Bronchial epithelial cell (primary cell): ENCODE measurements at regions not wholly inside any gene's neighbourhood (a gene's known extent, or its start where the extent isn't known, plus 50 kb on each side); places are given as distances from the start of the nearest gene placed in this dataset.

ENCODE experiments used
- DNase-seq: peaks from one replicate; pipeline ENCODE4 v3.0.0-alpha.2; 2010; ENCODE audit warnings: low read depth
- FAIRE-seq: peaks from 2 replicates; lab custom pipeline; 2011; peaks lifted over from hg19 to GRCh38; lab: Jason Lieb, UNC
- H3K27me3 ChIP-seq: 2 replicates; pipeline ENCODE4 v1.5.1; 2011; ENCODE audit warnings: low read length; ENCODE audit not compliant: control insufficient read depth, insufficient read depth
- H3K36me3 ChIP-seq: 2 replicates; pipeline ENCODE4 v1.5.1; 2011; ENCODE audit warnings: low read length; ENCODE audit not compliant: control insufficient read depth, insufficient read depth
- H3K4me3 ChIP-seq: 2 replicates; pipeline ENCODE4 v1.5.1; 2011; ENCODE audit warnings: mild to moderate bottlenecking, low read depth, low read length, control low read depth
- TF ChIP-seq, protein P1 (sequence below): IDR thresholded peaks from 2 replicates; pipeline ENCODE4 v1.5.1; 2011; ENCODE audit warnings: mild to moderate bottlenecking, moderate library complexity, low read length, control low read depth, inconsistent platforms; ENCODE audit not compliant: insufficient read depth, severe bottlenecking

DNA sequence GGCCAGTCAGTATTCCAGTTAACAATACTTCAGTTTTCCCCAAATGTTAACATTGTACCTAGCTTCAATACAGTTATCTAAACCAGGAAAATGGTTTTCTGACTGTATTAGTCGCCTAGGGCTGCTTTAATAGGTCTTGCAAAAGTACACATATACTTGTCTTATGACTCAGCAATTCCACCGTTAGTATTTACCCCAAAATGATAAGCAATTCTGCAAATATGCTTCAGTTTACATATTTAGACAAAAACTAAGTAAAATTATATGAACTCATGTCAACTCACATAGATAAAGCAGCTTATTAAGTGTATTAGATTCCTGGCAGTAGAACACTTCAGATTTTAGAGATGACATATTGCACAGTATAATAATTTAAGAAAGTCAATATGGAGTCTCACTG lies 363.3 kb downstream of the ARL4A start:
- TF ChIP-seq, protein P1, sequence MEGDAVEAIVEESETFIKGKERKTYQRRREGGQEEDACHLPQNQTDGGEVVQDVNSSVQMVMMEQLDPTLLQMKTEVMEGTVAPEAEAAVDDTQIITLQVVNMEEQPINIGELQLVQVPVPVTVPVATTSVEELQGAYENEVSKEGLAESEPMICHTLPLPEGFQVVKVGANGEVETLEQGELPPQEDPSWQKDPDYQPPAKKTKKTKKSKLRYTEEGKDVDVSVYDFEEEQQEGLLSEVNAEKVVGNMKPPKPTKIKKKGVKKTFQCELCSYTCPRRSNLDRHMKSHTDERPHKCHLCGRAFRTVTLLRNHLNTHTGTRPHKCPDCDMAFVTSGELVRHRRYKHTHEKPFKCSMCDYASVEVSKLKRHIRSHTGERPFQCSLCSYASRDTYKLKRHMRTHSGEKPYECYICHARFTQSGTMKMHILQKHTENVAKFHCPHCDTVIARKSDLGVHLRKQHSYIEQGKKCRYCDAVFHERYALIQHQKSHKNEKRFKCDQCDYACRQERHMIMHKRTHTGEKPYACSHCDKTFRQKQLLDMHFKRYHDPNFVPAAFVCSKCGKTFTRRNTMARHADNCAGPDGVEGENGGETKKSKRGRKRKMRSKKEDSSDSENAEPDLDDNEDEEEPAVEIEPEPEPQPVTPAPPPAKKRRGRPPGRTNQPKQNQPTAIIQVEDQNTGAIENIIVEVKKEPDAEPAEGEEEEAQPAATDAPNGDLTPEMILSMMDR = no peak
- Histone ChIP-seq H3K4me3 (no peak overlapping the region), H3K36me3 (no peaks in the 10 kb centered on the region), H3K27me3 (no peaks in the 10 kb centered on the region)
- DNase-seq = peak; percentile 72
- no peak for FAIRE-seq

DNA sequence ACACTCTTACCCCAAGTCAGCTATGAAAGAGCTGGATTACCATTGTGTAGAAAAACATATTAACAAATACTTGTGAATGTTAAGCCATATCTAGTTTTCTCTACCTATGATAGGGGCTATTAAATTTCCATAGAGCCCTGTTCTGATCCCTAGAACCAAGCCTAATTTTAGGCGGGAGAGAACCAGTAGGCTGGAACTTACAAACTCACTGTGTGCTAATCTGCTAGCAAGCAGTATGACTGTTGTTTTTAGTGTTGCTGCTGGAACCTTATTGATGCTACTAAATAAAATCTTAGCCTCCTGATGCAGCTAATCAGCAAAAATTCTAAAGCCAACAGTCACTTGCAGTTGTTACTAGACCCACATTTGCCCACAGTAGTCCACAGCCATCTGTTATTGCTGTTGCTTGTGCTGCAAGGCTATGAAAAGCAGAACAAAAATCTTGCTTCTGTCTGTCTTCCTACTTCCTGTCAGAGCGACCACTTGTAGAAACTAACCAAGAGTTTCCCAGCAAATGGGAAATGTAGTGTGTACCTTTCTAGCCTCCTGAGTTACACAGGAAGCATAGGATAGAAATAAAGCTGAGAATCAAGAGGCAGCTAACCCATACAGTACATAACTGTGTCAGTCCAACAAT lies 368.4 kb downstream of the ARL4A start:
- Histone ChIP-seq H3K4me3 (no peak overlapping the region), H3K27me3 (no peaks in the 10 kb centered on the region), H3K36me3 (no peaks in the 10 kb centered on the region)
- FAIRE-seq = peak; percentile 7
- DNase-seq = no peak
- TF ChIP-seq, protein P1 = no peak

DNA sequence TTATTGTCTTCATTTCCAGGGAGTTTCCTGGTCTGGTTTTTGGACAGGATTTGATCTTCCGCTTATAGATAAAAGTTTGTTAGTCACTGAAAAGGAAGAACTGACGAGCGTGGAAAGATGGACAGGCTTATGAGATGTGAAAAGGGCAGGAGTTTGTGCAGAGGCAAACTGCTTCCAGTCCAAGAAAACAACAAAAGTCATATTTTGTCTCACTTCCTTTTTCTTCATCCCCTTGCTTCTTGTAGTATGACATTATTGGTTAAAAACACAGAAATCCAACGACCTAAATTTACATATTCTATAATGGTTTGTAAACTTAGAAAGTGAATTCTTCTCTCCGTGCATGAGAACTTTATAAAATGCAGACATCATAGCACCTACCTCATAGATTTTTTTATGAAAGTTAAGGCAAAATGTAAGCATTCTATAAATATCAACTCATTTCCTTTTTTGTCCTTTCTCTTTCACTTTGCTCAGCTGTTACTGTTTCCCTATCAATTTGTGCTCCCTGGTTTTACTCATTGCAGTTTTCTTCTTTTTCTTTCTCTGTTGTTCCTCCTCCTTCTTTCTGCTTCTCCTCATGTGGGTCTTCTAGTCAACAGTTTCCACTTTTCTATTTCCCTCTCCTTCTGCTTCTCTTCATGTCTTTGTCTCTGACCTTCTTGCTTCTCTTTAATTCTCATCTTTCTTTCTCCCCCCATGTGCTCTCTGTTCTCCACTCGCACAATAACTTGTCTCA lies 370.2 kb downstream of the ARL4A start:
- DNase-seq (no peak), FAIRE-seq (no peak)
- TF ChIP-seq, protein P1 = no peak
- Histone ChIP-seq H3K4me3 (no peak overlapping the region), H3K36me3 (no peaks in the 10 kb centered on the region), H3K27me3 (no peaks in the 10 kb centered on the region)

DNA sequence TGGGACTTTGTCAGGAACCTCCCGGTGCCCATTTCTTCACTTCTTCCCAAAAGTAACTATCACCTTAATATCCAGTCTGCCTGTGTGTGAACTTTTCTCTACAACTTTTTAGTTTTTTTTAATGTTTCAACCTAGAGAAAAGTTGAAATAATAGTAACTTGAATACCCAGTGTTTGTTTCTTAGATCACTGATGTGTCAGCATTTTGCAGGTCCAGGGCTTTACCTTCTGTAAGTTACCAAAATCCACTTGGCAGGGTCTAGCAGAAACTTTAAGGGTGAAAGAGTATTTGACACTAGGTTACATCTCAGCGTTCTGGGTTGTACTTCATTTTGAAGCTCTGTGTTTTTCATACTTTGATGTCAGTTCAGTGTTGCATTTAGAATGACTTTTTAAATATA lies 372.7 kb downstream of the ARL4A start:
- no peak overlapping the region for H3K4me3 ChIP-seq
- TF ChIP-seq, protein P1 = no peak
- DNase-seq (no peak), FAIRE-seq (no peak)
- H3K36me3 ChIP-seq = no peaks in the 10 kb centered on the region
- H3K27me3 ChIP-seq = no peaks in the 10 kb centered on the region

DNA sequence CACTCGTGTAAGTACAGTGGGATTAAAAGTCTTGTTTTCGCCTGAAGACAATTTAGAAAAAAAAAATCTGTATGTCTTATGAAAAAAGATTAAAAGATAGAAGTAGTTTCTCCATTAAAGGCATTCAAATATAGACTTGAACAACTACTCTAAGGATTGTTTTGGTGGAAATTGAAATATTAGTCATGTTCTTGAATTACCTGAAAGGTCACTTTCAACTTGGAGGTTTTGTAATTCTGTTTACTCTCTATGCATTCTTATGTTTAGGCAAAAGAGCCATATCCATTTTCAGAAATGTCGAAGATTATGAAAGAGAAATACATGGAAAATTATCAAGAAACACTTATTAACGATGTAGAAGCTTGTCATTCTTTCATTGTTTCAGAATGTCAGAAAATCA lies 373.7 kb downstream of the ARL4A start:
- TF ChIP-seq, protein P1 = no peak
- Histone ChIP-seq H3K27me3 (no peaks in the 10 kb centered on the region), H3K4me3 (no peak overlapping the region), H3K36me3 (no peaks in the 10 kb centered on the region)
- FAIRE-seq = no peak
- peak; percentile 77 for DNase-seq
